Putamen (tissue), 1 donor: ENCODE measurements at regions not wholly inside any gene's neighbourhood (a gene's known extent, or its start where the extent isn't known, plus 50 kb on each side); places are given as distances from the start of the nearest gene placed in this dataset.

ENCODE experiments used
- DNase-seq: peaks from one replicate; pipeline ENCODE4 v3.0.0-alpha.2; 2016; ENCODE audit warnings: low spot score

DNA sequence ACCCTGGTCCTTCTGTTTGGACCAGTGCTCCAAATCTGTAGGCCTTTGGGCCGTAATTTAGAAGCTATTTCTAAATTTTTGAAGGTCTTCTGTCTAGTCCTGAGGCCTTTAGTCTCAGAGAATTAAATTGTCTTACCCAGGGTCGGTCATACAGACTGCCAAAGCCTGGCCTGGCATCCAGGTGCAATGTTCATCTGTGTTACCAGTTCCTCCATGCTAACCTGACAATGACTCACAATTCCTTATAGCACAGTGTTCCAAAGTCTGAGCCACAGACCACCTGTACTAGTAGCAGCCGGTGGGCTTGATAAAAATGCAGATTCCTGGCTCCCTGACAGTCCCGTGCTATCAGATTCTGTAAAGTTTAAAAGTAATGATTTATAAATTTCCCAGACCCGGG lies 77.7 kb upstream of the MAP4K3 start:
- DNase-seq: no peak

DNA sequence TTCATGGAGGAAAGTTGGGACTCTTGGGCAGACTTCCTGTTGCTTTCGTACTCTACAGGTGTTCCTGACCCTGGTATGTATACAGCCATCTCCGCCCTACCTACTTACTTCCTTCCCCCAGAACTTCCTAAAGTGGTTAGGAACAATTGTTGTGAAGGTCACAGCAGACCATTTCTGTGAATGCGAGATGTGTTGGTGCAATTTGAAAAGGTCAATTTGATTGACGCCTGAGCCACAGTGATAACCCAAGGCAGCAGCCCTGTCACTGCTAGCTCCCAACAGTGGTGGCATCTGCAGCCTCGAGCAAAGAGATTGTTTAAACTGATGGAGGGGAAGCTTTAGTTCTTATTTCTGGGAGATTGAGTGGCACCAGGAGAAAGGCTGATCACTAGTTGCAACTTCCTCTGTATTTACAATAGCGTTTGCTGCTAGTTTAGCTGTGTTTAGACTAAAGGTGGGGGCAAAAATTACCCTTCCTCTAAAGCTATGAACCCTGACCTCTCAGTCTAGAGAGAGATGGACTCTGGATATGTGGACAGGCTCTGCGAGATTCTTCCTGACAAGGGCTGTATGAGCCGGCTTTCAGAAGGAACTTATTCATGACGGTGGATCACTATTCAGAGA lies 78.3 kb upstream of the MAP4K3 start:
- no peak for DNase-seq

DNA sequence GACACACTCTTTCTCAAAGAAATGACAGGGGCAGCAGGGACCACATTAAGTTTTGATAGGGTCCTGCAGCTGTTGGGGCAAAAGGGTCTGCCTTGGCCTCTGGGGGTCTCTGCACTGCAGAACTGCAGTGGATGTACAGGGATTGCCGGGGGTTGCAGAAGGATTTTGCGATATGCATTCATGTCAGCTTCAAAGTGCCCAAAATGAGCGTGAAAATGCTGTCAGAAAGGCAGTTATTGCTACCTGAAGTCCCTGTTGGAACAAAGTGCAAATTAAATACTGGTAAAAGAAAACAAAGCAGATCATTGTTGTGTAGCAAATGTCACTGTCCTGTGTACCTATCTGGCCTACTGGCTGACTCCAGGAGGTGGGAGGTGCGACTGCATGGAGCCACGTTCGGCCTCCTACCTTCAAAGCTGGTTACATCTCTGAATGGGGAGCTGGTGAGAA lies 78.8 kb upstream of the MAP4K3 start:
- DNase-seq: no peak

DNA sequence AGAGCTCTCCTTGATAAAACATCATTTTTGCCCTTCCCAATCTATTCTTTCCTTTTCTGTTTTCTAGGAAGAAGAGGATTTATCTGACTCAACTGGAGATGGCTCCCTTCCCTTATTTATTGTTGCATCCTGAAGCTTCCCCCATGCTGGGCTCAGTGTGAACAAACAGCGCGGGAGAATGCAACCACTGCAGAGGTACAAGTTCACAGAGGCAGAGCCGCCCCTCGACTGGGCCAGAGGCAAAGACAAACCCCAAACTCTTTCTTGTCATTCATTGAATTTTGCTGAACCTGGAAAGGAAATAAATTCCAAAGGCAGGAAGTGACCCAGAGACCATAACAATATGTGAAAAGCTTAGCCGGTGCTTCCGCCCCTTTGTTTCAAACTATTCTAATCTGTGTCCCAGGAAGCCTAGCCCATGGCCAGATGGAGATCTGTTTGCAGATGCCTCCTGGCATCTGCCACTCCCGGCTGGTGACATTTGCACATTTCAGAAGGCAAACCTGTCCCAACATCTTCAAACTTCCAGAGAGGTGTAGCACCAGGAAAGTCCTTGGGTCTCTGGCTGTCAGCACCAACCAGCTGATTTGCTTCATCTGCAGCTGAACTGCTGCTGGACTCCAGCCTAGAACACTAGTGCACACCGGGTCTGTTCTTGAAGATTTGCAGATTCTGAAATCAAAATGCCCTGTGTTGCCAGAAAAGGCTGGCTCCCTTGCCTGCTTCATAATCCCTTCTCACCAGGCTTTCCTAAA lies 79.4 kb upstream of the MAP4K3 start:
- no peak for DNase-seq

DNA sequence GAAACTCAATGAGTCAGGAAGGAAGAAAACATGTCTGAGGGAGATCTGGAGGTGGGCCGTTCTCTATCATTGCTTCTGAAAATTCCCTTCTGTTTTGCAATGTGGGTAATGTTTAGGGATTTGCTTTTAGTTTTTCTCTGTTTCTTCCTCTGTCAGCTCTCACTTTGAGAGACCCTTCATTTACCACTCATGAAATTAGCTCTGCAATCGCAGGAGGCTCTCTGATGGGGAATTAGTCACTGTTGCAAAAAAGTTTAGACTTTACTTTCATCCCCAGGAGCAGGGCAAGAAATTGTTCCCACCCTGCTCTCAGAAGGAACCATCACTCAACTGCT lies 80.0 kb upstream of the MAP4K3 start:
- DNase-seq: no peak

DNA sequence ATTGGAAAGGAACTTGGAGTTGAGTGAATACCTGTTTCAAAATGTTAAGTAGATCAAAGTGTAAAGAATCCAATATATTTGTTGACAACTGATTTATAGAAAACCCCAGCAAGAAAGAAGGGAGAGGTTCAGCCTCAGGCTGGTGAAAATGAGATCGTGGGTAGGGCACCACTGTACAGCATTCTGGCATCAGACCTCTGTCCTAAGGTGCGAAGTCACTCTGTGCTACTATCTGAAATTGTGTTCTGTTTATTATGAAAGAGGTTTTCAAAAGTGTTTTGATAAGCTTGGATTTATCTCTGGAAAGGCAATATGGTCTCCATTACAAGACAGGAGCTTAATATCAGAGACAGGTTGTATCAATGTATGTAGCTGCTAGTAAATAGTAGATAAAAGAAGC lies 80.5 kb upstream of the MAP4K3 start:
- no peak for DNase-seq

DNA sequence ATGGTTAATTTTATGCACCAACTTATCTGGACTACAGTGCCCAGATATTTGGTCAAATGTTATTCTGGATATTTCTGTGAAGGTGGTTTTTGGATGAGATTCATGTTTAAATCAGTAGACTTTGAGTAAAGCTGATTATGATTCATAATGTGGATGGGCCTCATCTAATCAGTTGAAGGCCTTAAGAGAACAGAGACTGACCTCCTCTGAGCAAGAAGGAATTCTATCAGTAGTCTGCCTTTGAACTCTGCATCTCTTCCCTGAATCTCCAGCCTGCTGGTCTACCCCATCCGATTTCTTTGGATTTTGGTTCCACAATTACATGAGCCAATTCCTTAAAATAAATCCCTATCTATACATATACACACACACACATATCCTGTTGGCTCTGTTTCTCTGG lies 82.8 kb upstream of the MAP4K3 start:
- DNase-seq: no peak

DNA sequence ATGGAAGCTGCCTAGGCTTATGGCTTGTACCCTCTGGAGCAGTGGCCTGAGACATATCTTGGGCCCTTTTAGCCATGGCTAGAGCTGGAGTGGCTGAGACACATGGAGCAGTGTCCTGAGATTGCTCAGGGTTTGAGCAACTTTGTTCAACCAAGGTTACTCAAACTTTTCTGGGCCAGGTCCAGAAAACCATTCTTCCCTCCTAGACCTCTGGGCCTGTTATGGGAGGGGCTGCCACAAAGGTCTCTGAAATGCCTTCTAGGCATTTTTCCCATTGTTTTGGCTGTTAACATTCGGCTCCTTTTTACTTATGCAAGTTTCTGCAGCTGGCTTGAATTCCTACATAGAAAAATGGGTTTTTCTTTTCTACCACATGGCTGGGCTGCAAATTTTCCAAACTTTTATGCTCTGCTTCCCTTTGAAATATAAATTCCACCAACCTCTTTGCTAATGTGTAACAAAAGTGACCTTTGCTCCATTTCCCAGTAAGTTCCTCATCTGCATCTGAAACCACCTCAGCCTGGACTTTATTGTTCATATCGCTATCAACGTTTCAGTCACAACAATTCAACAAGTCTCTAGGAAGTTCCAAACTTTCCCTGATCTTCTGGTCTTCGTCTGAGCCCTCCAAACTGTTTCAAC lies 84.9 kb upstream of the MAP4K3 start:
- no peak for DNase-seq

DNA sequence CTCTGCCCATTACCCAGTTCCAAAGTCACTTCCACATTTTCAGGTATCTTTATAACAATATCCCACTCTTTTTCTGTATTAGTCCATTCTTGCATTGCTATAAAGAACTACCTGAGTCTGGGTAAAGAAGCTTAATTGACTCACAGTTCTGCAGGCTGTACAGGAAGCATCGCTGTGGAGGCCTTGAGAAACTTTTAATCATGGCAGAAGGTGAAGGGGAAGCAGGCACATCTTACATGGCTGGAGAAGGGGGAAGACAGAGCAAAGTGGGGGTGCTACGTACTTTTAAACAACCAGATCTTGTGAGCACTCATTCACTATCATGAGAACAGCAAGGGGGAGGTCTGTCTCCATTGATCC lies 85.4 kb upstream of the MAP4K3 start:
- DNase-seq: no peak

DNA sequence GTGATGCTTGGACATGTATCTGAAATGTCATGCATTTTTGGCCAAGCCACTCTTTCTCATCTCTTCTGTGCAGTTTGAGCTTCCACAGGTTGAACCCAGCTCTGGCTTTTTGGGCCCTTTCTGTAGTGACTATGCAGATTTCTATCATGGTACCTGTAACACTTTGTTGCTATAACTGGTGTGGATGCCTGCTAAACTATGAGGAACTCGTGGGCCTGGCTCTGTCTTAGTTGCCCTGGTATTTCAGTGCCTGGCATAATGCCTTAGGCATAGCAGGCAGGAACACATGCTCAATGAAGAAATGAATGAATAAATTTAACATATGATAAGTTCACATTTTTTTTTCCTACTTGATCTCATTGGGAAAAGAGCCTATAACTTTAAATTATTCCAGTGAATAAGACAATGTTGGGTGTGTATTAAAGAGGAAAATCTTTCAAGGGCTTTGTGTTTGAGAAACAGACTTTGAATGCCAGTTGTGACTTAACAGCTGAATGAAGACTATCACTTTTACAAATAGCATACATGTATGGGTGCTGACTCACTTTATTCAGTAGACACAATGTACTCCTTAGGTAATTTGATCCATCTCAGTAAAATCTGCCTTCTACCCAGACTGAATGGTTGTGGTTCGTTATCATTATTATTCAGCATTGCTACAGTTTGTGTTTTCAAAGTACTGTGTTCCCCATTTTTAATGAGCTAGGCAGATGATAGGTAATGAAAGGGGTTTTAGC lies 86.4 kb upstream of the MAP4K3 start:
- DNase-seq: no peak

DNA sequence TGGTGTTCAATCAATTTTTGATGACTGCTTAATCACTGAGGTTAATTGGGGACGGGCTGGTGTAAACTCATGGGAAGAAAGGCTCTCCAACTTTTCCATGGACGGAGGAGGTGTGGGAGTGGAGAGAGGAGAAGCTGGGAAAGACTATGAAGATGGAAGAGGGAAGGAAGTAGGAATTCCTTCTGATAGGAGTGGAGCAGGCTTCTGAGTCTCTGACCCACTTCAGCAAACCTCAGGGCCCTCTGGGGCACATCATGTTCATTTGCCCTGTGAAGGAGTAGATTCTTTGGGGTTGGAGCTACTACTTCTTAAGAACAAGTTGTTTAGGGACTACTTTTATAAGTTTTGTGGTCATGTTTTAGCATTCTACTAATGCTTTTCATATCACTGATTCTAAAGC lies 87.0 kb upstream of the MAP4K3 start:
- DNase-seq: no peak

DNA sequence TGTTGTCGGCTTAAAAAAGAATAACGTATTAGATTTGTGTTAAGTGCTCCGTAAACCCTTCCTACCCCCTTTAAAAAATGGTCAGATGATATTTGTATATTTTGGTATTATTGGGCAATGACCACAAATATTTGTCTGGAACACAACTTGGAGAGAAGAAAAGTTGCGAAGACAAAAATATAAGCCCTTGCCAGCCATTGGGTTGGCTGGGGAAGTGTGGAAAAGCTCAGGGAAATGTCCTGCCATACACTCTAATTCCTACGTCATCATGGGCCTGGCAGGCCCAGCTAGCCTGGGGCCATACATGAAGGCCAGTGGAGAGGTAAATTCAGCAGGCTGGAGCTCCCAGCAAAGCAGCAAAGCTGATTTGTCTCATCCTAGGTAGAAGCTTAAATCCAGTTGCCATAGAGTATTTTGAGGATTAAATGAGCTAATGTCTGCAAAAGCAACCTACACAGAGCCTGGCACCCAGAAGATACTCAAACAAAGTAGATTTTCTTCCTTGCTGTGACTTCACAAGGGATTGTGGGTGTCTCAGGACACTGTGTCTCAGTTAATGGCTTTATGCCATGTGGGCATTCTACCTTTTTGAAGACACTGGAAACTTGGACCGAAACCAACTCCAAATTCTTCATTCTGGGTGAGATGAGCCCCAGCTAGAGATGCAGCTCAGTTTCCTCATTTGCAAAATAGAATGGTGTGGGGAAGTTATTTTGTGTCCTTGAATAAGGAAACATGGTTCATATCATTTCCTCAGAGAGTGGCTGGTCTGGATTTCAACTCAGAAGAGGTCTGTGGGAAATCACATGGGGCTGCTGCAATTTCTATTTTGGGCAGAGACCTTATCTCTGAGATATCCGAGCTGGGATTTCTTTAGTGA lies 87.9 kb upstream of the MAP4K3 start:
- DNase-seq: no peak

DNA sequence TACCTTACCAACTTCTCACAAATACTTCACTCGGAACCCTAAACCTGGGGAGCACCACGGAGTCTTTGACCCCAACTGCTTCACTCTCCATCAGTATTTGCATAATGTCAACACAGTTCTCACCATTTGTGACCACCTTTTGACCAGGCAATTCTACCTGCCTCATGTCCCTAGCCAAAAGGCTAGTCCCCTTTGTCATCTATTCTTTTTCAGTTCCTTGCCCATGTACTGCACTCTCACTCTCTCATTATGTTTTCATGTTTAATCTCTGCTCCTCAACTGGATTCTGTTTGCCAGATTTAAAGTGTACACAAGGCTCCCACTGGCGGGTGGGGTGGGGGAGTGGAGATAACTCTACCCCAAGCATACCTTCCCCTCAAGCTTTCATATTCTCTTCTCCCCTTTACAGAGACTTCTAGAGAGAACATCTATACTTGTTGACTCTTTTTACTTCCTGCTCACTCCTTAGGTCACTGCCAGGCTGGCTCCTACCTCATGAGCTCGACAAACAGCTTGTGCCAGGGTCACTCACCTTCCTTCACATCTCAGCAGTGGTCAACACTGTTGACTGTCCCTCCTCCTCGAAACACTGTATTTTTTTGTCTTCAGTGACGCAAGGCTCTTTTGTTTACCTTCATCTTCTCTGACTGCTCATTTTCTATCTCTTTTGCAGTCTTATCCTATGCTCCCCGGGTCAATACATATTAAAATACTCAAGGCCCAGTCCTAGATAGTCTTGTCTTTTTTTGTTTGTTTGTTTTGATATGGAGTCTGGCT lies 88.7 kb upstream of the MAP4K3 start:
- DNase-seq: no peak

DNA sequence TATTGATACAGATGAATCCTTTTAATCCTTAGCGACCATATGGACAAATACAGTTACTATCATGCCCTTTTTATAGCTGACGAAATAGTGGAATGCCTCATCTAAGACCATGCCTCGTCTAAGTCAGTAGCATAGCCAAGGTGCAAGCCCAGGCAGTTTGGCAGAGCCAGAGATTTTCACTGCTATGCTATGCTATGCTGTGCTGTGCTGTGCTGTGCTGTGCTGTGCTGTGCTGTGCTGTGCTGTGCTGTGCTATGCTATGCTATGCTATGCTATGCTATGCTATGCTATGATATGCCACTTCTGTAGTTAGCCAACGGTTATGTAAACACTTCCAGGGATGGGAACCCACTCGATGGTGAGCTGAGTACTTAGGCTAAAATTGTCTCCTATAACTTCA lies 91.6 kb upstream of the MAP4K3 start:
- DNase-seq: no peak

DNA sequence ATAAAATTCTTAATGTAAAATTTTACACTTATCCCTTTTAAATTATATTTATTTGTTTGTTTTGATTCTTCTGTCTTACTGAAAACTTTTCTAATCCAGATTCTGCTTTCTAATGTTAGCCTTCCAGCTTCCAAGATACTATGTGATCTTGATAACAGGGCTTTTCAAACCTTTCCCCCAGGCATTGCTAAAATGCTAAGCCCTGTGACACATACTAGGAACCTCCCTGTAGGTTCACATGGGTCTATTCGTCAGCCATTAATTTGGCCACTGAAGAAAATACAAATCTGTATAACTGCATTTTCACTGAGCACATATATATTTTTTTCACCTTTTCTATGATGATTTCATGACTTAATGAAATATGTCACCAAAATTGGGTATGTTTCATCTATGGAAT lies 92.8 kb upstream of the MAP4K3 start:
- no peak for DNase-seq

DNA sequence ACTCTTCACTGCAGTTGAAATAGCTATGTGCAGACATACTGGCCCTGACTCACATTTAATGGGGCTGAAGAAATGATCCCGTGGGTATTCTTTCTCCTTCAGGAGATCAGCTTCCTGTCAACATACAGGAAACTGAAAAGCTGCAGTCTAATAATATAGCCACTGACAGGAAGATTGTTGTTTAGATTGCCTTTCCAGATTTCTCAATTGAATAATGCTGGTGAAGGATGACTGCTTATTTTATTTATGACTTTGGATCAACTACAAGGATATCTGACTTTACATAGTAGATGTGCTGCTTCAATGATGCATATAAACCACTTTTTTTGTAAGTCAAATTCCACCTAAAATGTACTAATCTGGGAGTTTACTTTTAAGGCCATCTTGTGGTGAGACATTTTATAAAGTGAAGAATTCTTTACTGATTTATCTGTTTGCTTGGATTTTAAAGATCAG lies 93.4 kb upstream of the MAP4K3 start:
- no peak for DNase-seq

DNA sequence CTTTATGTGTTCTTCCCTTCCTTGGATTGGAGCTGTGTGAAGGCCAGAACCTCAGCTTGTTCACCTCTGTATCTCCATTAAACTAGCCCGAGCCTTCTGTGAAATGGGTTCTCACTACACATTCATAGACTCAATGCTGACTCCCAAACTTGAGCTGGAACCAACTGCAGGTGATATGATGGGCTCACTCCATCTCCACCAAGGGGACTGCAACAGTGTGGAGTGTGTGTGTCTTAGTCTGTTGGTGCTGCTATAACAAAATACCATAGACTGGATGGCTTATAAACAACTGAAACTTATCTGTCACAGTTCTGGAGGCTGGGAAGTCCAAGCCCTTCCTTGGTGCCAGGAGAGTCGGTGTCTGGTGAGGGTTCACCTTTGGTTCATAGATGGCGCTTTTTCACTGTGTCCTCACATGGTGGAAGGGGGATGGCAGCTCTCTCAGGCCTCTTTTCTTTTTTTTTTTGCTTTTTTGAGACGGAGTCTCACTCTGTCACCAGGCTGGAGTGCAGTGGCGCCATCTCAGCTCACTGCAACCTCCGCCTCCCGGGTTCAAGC lies 94.2 kb upstream of the MAP4K3 start:
- DNase-seq: no peak

DNA sequence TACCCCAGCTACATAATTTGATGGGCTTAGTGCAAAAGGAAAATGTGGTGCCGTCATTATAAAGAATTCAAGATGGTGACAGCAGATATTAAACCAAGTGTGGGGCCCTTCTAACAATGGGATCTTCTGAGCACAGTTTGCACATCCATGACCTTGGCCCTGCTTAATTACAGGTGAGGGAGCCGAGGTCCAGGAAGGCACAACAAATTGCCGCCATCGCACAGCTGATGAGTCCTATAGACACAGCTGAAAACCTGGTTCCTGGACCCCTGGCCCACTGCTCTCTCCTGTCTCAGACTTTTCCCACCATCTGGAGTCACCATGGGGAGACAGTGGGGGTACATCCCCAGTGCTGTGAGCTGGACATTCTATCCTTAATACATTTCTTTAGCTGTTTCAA lies 95.8 kb upstream of the MAP4K3 start:
- no peak for DNase-seq

DNA sequence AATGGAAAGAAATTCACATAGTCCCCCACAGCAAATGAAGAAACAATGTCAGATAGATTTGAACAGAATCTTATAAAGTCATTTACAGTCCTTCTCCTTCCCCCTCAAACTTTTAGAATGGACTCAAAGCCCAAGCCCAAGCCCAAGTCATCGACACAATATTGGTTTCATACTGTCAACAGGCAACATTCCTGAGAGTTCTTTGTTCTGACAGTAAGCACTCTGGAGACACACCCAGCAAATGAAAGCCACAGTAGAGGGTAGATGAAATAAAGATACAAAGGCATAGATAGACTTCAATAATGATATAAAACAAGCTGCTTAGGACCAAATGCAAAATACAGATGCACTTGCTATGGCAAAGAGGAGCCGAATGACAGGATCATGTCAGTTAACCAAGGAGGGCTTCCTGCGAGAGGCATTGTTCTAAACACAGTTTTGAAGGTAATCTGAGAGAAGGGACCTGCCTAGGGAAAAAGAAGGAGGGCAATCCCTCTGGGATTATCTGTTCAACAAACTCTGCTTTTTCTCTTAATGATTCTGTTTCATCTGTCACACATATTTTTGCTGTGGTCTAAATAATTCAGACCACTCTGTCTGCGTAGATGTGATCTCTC lies 97.1 kb upstream of the MAP4K3 start:
- DNase-seq: no peak

DNA sequence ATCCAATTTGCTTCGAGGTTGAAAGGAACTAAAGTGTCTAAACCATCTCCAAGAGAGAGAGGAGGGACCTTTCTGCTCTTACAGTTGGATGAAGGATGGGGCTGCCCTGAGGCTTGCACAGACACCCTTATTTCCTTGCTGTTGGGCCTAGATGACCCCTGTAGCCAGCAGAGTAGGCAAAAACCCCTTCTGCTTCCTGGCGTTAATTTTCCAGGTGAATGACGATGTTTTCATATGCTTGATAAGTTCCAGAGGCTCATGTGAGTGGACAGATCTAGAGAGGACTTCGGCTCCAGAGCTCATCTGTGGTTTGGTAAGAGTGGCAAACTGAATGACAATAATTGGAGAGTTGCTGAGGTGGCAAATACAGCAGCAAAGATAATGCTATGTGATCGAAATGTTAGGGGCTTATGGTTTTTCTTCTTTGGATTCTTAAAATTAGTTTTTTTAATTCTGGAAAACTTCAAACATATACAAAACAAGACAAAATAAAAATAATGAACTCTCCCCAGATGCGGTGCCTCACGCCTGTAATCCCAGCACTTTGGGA lies 98.6 kb upstream of the MAP4K3 start:
- DNase-seq: no peak
